HCT116 (cell line): ENCODE measurements at regions not wholly inside any gene's neighbourhood (a gene's known extent, or its start where the extent isn't known, plus 50 kb on each side); places are given as distances from the start of the nearest gene placed in this dataset.

Experiments used
- ATAC-seq: fragments of 200-7000 bp; cut with Tn5 transposase; 2 replicates; pipeline ENCODE4 v1.9.1; 2020; ENCODE audit warnings: mild to moderate bottlenecking, moderate library complexity
- BruUV-seq: library from RNA; stranded (reverse); fragments of 400-500 nt; replicated peaks from 2 replicates; lab custom pipeline; 2021; lab: Mats Ljungman, UMichigan
- CTCF ChIA-PET: fragments of 300-600 bp; sonication (Branson Sonifier 250); formaldehyde crosslinking; loops from one replicate; lab custom pipeline; 2021; ENCODE audit warnings: antibody characterized with exemption; lab: Charles Lee
- POLR2A ChIA-PET: fragments of 300-600, 350-600 bp; sonication (Branson Sonifier 250); formaldehyde crosslinking; loops from one replicate; lab custom pipeline; 2021; ENCODE audit warnings: antibody characterized with exemption; lab: Charles Lee
- RAD21 ChIA-PET, 2 experiments: fragments of 300-600 bp; sonication (Branson Sonifier 250); formaldehyde crosslinking; loops; one replicate each; lab custom pipeline; 2023; ENCODE audit warnings: low total read pairs in 2 of 2; ENCODE audit not compliant: uncharacterized antibody in 2 of 2, unreplicated experiment in 2 of 2, low non-redundant PET in 1 of 2; lab: Charles Lee
- DNase-seq: peaks from one replicate; pipeline ENCODE4 v3.0.0-alpha.2; 2010; ENCODE audit warnings: low read depth, low spot score
- H2AFZ ChIP-seq: fragments of 200-600 bp; shearing (Covaris generic), sonication (generic); 2 replicates; pipeline ENCODE4 v1.6.1; 2017; ENCODE audit warnings: low read depth, mixed run types, mixed read lengths, antibody characterized with exemption, low read length; ENCODE audit not compliant: poor library complexity, severe bottlenecking
- H3K27ac ChIP-seq: 2 replicates; pipeline ENCODE4 v1.5.1; 2012; ENCODE audit warnings: low read depth, low read length
- H3K27me3 ChIP-seq: fragments of 200-600 bp; sonication (generic); 2 replicates; pipeline ENCODE4 v1.6.1; 2016; ENCODE audit warnings: mixed run types, low read length, mixed read lengths; ENCODE audit not compliant: insufficient read depth
- H3K36me3 ChIP-seq, 2 experiments: fragments of 200-500 bp in 1 of 2; fragments of 200-600 bp in 1 of 2; sonication (Bioruptor generic) in 1 of 2; sonication (generic) in 1 of 2; 2 replicates each; pipeline versions ENCODE4 v1.5.1 to v1.6.1; 2014 to 2016; ENCODE audit warnings: low read length in 2 of 2, inconsistent platforms in 1 of 2, mixed read lengths in 1 of 2, mixed run types in 1 of 2; ENCODE audit not compliant: insufficient read depth in 2 of 2, control insufficient read depth in 1 of 2
- H3K4me1 ChIP-seq, 2 experiments: fragments of 200-600 bp in 1 of 2; sonication (generic) in 1 of 2; 2 replicates each; pipeline versions ENCODE4 v1.5.1 to v1.6.1; 2012 to 2017; ENCODE audit warnings: low read length in 2 of 2, inconsistent platforms in 1 of 2, mild to moderate bottlenecking in 1 of 2, mixed read lengths in 1 of 2, mixed run types in 1 of 2, moderate library complexity in 1 of 2; ENCODE audit not compliant: insufficient read depth in 2 of 2, control insufficient read depth in 1 of 2
- H3K4me2 ChIP-seq: fragments of 200-600 bp; sonication (generic); 2 replicates; pipeline ENCODE4 v1.6.1; 2017; ENCODE audit warnings: mixed run types, low read length, mixed read lengths
- H3K4me3 ChIP-seq, 2 experiments: fragments of 200-600 bp in 1 of 2; sonication (generic) in 1 of 2; replicated peaks in 1 of 2; 2 replicates each; pipeline ENCODE4 v1.5.1; 2011 to 2016; ENCODE audit warnings: low read length in 2 of 2, control low read depth in 1 of 2, low read depth in 1 of 2, mild to moderate bottlenecking in 1 of 2, mixed read lengths in 1 of 2, mixed run types in 1 of 2
- H3K79me2 ChIP-seq: fragments of 200-600 bp; sonication (generic); 2 replicates; pipeline ENCODE4 v1.6.1; 2017; ENCODE audit warnings: mild to moderate bottlenecking, mixed run types, low read length, moderate library complexity, mixed read lengths; ENCODE audit not compliant: insufficient read depth
- H3K9ac ChIP-seq: fragments of 200-600 bp; sonication (generic); 2 replicates; pipeline ENCODE4 v1.6.1; 2016; ENCODE audit warnings: low read length, mixed read lengths
- H3K9me2 ChIP-seq: fragments of 200-600 bp; sonication (generic), shearing (Covaris generic); 2 replicates; pipeline ENCODE4 v1.6.1; 2017; ENCODE audit warnings: mixed run types, mild to moderate bottlenecking, moderate library complexity; ENCODE audit not compliant: insufficient read depth
- H3K9me3 ChIP-seq, 2 experiments: fragments of 200-500 bp in 1 of 2; fragments of 200-600 bp in 1 of 2; sonication (Bioruptor generic) in 1 of 2; sonication (generic) in 1 of 2; 2 replicates each; pipeline ENCODE4 v1.6.1; 2014 to 2017; ENCODE audit warnings: low read length in 2 of 2, mixed read lengths in 2 of 2, inconsistent platforms in 1 of 2, low read depth in 1 of 2, mild to moderate bottlenecking in 1 of 2, mixed run types in 1 of 2, moderate library complexity in 1 of 2; ENCODE audit not compliant: control insufficient read depth in 1 of 2, insufficient read depth in 1 of 2
- H4K20me1 ChIP-seq: fragments of 200-600 bp; sonication (generic), shearing (Covaris generic); 2 replicates; pipeline ENCODE4 v1.6.1; 2017; ENCODE audit warnings: mixed run types, mild to moderate bottlenecking, moderate library complexity; ENCODE audit not compliant: insufficient read depth
- ATF3 ChIP-seq: IDR thresholded peaks from 2 replicates; pipeline ENCODE4 v1.6.1; 2012
- CBX3 ChIP-seq: IDR thresholded peaks from 2 replicates; pipeline ENCODE4 v1.6.1; 2012; ENCODE audit warnings: low read depth
- CEBPB ChIP-seq: IDR thresholded peaks from 2 replicates; pipeline ENCODE4 v1.6.1; 2012; ENCODE audit warnings: low read depth
- FOSL1 ChIP-seq: IDR thresholded peaks from 2 replicates; pipeline ENCODE4 v1.6.1; 2012; ENCODE audit warnings: low read depth
- MAX ChIP-seq: IDR thresholded peaks from 2 replicates; pipeline ENCODE4 v1.6.1; 2012
- POLR2A ChIP-seq: IDR thresholded peaks from 2 replicates; pipeline ENCODE4 v1.7.0; 2011; ENCODE audit warnings: borderline replicate concordance; ENCODE audit not compliant: insufficient read depth, insufficient read length; ENCODE audit errors: extremely low read depth
- POLR2AphosphoS5 ChIP-seq: IDR thresholded peaks from 2 replicates; pipeline ENCODE4 v1.6.1; 2011; ENCODE audit warnings: mild to moderate bottlenecking, low read depth, low read length, moderate library complexity
- SIN3A ChIP-seq: IDR thresholded peaks from 2 replicates; pipeline ENCODE4 v1.6.1; 2012; ENCODE audit warnings: low read depth
- SP1 ChIP-seq: IDR thresholded peaks from 2 replicates; pipeline ENCODE4 v1.6.1; 2012; ENCODE audit warnings: low read depth
- SRF ChIP-seq: IDR thresholded peaks from 2 replicates; pipeline ENCODE4 v1.6.1; 2012; ENCODE audit warnings: low read depth
- TCF7L2 ChIP-seq: IDR thresholded peaks from 2 replicates; pipeline ENCODE4 v1.7.0; 2011; ENCODE audit warnings: borderline replicate concordance, inconsistent platforms; ENCODE audit not compliant: insufficient read depth, insufficient read length; ENCODE audit errors: extremely low read depth
- ZBTB33 ChIP-seq: IDR thresholded peaks from 2 replicates; pipeline ENCODE4 v1.6.1; 2011; ENCODE audit warnings: mild to moderate bottlenecking, low read length, moderate library complexity; ENCODE audit not compliant: insufficient replicate concordance; ENCODE audit errors: extremely low read depth
- intact Hi-C: fragments of 100-400 bp; cut with micrococcal nuclease; formaldehyde crosslinking; loops from 2 replicates; pipeline ENCODE4 v1.10.0; 2022

- POLR2A ChIA-PET = interaction anchor here (0.8 to 11.4 kb wide), 21 partner anchors 10 to 133 kb away, joined by 3 to 154 read pairs (median 28); no protein-coding TSS in a partner anchor
- no TSS peak for BruUV-seq
- intact Hi-C loops = no loop called here
- no peaks in the 10 kb centered on the region for H3K27me3 ChIP-seq
- no peak for ATAC-seq
- no peaks in the 10 kb centered on the region for H3K36me3 ChIP-seq
- H3K79me2 ChIP-seq = peaks cover 96% of the 10 kb centered on the region
- DNase-seq = no peak
- H4K20me1 ChIP-seq = no peaks in the 10 kb centered on the region
- no peaks in the 10 kb centered on the region for H3K9me2 ChIP-seq
- no peaks in the 10 kb centered on the region for H3K9me3 ChIP-seq
- CTCF ChIA-PET = interaction anchor here (1.6 kb wide), 1 partner anchor 105 kb away, joined by 4 read pairs; no protein-coding TSS in a partner anchor
- H3K4me3 ChIP-seq = no peak overlapping the region; a peak in 1 of 4 replicates
- RAD21 ChIA-PET = no interaction called here
- peak; percentile 89 for TF ChIP-seq POLR2AphosphoS5
- peak; percentile 29 for TF ChIP-seq TCF7L2
- TF ChIP-seq ATF3 = no peak
- peak; percentile 32 for TF ChIP-seq POLR2A
- peaks cover 84 to 100% of the 10 kb centered on the region in 2 experiments for H3K4me1 ChIP-seq
- H2AFZ ChIP-seq = no peak overlapping the region
- peak overlapping the region; percentile 99 for H3K27ac ChIP-seq
- H3K4me2 ChIP-seq = peak overlapping the region; percentile 57
- peak overlapping the region; percentile 71 for H3K9ac ChIP-seq
Measured at GRCh38 chr9:21682981-21683380, 119.5 kb upstream of the MTAP start.

- POLR2A ChIA-PET = interaction anchor here (1.0 to 11.4 kb wide), 28 partner anchors 10 to 430 kb away, joined by 3 to 154 read pairs (median 12); partner anchors contain the start of gene MTAP
- CTCF ChIA-PET = interaction anchor here (0.8 to 1.6 kb wide), 2 partner anchors 25 to 105 kb away, joined by 3 to 4 read pairs; no protein-coding TSS in a partner anchor
- TSS peak; percentile 66 for BruUV-seq
- H4K20me1 ChIP-seq = no peaks in the 10 kb centered on the region
- H3K4me1 ChIP-seq = peaks cover 84 to 100% of the 10 kb centered on the region in 2 experiments
- H3K79me2 ChIP-seq = peaks cover 96% of the 10 kb centered on the region
- no peaks in the 10 kb centered on the region for H3K9me2 ChIP-seq
- peak overlapping the region; percentile 57 for H3K4me2 ChIP-seq
- H3K4me3 ChIP-seq = no peak overlapping the region
- H3K9me3 ChIP-seq = no peaks in the 10 kb centered on the region
- peak overlapping the region; percentile 99 for H3K27ac ChIP-seq
- RAD21 ChIA-PET = no interaction called here
- no peaks in the 10 kb centered on the region for H3K27me3 ChIP-seq
- intact Hi-C loops = loop anchor here (2.0 kb wide), 3 partner anchors 95 to 125 kb away; no protein-coding TSS in a partner anchor
- H3K9ac ChIP-seq = peak overlapping the region; percentile 71
- ATAC-seq = no peak
- no peak overlapping the region for H2AFZ ChIP-seq
- TF ChIP-seq FOSL1 (no peak), CEBPB (no peak), POLR2A (peak; percentile 48), SIN3A (no peak), MAX (no peak), ZBTB33 (no peak), CBX3 (no peak), SRF (no peak), ATF3 (no peak), TCF7L2 (no peak), POLR2AphosphoS5 (peak; percentile 94), SP1 (no peak)
- DNase-seq = no peak
- no peaks in the 10 kb centered on the region for H3K36me3 ChIP-seq
Measured at GRCh38 chr9:21683484-21684175, 118.8 kb upstream of the MTAP start.
